Cardiac muscle cell (in vitro differentiated cells and primary cell): ENCODE measurements at regions not wholly inside any gene's neighbourhood (a gene's known extent, or its start where the extent isn't known, plus 50 kb on each side); places are given as distances from the start of the nearest gene placed in this dataset.

Experiments
- DNase-seq, 2 donors: peaks; one replicate each; pipeline versions ENCODE4 v3.0.0 to v3.0.0-alpha.2; 2010 to 2017; ENCODE audit warnings: low read depth in 1 of 2, low spot score in 1 of 2
- H3K27ac ChIP-seq: fragments of 200-600 bp; sonication (generic); 2 replicates; pipeline ENCODE4 v1.5.1; 2016
- H3K27me3 ChIP-seq: fragments of 200-600 bp; sonication (generic); 2 replicates; pipeline ENCODE4 v1.6.0; 2016; ENCODE audit warnings: control low read depth
- H3K36me3 ChIP-seq: fragments of 200-600 bp; sonication (generic); 2 replicates; pipeline ENCODE4 v1.5.1; 2016; ENCODE audit warnings: control low read depth
- H3K4me1 ChIP-seq: fragments of 200-600 bp; sonication (generic); 2 replicates; pipeline ENCODE4 v1.8.1; 2017; ENCODE audit warnings: low read depth, mild to moderate bottlenecking, mixed run types
- H3K4me3 ChIP-seq: fragments of 200-600 bp; sonication (generic); 2 replicates; pipeline ENCODE4 v1.5.1; 2016; ENCODE audit warnings: mild to moderate bottlenecking
- H3K9me3 ChIP-seq: fragments of 200-600 bp; sonication (generic); 2 replicates; pipeline ENCODE4 v1.5.1; 2017; ENCODE audit warnings: low read depth, mild to moderate bottlenecking, control low read depth
- TF ChIP-seq, protein P1 (sequence below): IDR thresholded peaks from 2 replicates; pipeline ENCODE4 v1.5.1; 2012; ENCODE audit warnings: low read depth, mild to moderate bottlenecking, low read length

DNA sequence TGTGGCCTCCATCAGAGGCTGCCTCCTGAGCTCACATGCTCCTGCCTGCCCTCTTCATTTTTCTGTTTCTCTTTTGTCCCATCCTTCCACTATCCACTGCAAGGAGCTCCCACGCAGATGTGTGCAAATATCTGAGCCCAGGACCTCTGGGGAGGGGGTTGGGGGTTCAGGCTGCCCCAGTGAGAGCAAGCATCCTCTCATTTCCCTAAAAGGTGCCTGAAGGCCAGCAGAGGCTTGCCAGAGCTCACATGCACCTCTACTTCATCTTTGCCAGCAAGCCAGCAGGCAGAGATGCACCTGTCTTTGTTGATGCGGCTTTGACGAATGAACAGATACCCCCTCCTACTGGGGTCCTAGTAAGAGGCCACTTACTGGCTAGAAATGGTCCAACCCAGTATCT lies 128.8 kb downstream of the FGF9 start:
- no peak overlapping the region for H3K4me3 ChIP-seq
- H3K27ac ChIP-seq = no peak overlapping the region
- no peak for DNase-seq
- no peaks in the 10 kb centered on the region for H3K9me3 ChIP-seq
- no peaks in the 10 kb centered on the region for H3K36me3 ChIP-seq
- H3K27me3 ChIP-seq = no peaks in the 10 kb centered on the region
- TF ChIP-seq, protein P1, sequence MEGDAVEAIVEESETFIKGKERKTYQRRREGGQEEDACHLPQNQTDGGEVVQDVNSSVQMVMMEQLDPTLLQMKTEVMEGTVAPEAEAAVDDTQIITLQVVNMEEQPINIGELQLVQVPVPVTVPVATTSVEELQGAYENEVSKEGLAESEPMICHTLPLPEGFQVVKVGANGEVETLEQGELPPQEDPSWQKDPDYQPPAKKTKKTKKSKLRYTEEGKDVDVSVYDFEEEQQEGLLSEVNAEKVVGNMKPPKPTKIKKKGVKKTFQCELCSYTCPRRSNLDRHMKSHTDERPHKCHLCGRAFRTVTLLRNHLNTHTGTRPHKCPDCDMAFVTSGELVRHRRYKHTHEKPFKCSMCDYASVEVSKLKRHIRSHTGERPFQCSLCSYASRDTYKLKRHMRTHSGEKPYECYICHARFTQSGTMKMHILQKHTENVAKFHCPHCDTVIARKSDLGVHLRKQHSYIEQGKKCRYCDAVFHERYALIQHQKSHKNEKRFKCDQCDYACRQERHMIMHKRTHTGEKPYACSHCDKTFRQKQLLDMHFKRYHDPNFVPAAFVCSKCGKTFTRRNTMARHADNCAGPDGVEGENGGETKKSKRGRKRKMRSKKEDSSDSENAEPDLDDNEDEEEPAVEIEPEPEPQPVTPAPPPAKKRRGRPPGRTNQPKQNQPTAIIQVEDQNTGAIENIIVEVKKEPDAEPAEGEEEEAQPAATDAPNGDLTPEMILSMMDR = no peak
- no peaks in the 10 kb centered on the region for H3K4me1 ChIP-seq

DNA sequence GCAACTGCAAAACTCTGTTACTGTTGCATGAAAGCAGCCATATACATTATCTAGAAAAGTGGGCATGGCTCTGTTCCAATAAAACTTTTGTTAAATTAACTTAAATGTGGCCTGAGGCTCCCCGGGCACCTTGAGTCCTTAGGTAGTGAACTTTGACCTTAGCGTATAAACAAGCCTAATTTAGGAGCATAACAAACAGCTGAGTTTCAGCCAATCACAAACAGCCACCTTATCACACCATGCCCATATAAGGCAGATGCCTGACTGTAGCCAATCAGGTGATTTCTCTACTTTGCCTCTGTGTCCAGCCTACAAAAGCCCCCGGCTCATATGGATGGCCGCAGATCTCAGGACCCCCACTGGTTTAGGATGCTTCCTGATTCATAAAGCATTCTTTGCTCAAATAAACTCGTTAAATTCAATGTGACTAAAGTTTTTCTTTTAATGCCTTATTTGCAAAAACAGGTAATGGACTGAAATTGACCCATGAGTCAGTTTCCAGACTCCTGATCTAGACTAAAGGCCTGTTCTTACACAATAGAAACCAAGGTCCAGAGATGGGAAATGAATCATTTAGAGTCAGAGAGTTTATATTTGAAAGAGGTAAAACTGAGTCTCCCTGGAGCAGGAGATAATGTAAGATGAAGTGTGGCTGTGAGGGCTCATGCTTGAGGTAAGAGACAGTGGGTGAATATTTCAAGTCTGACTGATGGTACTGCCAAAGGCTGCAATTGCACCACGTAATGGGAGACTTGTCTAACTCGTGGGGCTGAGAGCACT lies 130.2 kb downstream of the FGF9 start:
- Histone ChIP-seq H3K9me3 (no peaks in the 10 kb centered on the region), H3K4me1 (no peaks in the 10 kb centered on the region), H3K4me3 (no peak overlapping the region), H3K27ac (no peak overlapping the region), H3K36me3 (no peaks in the 10 kb centered on the region), H3K27me3 (no peaks in the 10 kb centered on the region)
- TF ChIP-seq, protein P1 = no peak
- no peak for DNase-seq

- DNase-seq = no peak
Measured at GRCh38 chr13:21805733-21806132, 134.9 kb downstream of the FGF9 start.

GRCh38 chr13:21812192-21812626 lies 141.3 kb downstream of the FGF9 start:
- Histone ChIP-seq H3K36me3 (no peaks in the 10 kb centered on the region), H3K4me1 (no peaks in the 10 kb centered on the region), H3K27ac (no peak overlapping the region), H3K9me3 (no peaks in the 10 kb centered on the region), H3K27me3 (peaks cover 5% of the 10 kb centered on the region), H3K4me3 (no peak overlapping the region)
- TF ChIP-seq, protein P1 = no peak
- peak in 1 of 2 donors; percentile 6 for DNase-seq

More at GRCh38 chr13:21805733-21806132, 134.9 kb downstream of the FGF9 start:
- peaks cover 1% of the 10 kb centered on the region for H3K27me3 ChIP-seq
- no peak overlapping the region for H3K4me3 ChIP-seq
- TF ChIP-seq, protein P1 = no peak
- H3K36me3 ChIP-seq = no peaks in the 10 kb centered on the region
- no peak overlapping the region for H3K27ac ChIP-seq
- no peaks in the 10 kb centered on the region for H3K9me3 ChIP-seq
- no peaks in the 10 kb centered on the region for H3K4me1 ChIP-seq

DNA sequence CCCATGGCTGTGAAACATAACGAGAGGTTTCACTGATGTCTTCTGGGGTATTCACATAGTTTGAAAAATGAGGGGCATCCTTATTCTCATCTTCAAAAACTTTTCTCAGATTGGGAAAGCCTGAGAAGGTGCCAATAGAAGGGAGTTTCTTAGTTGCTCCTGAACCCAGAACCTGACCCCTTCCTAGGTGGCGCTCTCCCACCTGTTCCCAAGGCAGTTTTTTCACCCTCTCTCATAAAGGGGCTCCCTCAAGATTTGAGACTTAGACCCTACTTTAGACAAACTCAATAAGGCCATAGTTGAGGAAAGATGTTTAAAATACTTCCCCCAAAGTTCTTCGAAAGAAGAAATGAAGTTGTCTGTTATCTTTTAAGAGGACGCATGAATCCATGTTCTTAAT lies 142.2 kb downstream of the FGF9 start:
- Histone ChIP-seq H3K27me3 (peaks cover 5% of the 10 kb centered on the region), H3K4me3 (no peak overlapping the region), H3K9me3 (no peaks in the 10 kb centered on the region), H3K36me3 (no peaks in the 10 kb centered on the region), H3K4me1 (no peaks in the 10 kb centered on the region), H3K27ac (no peak overlapping the region)
- DNase-seq = no peak
- TF ChIP-seq, protein P1 = no peak
